DOHH2 (cell line): ENCODE measurements at regions not wholly inside any gene's neighbourhood (a gene's known extent, or its start where the extent isn't known, plus 50 kb on each side); places are given as distances from the start of the nearest gene placed in this dataset.

ENCODE experiments used
- H3F3A ChIP-seq: fragments of 200-600 bp; sonication (generic), shearing (Covaris generic); 2 replicates; pipeline ENCODE4 v1.6.0; 2016; ENCODE audit warnings: antibody characterized with exemption, mild to moderate bottlenecking; ENCODE audit not compliant: control insufficient read depth, insufficient read depth
- H3K27ac ChIP-seq: fragments of 200-600 bp; sonication (generic); 2 replicates; pipeline ENCODE4 v1.5.1; 2014; ENCODE audit warnings: low read depth, mild to moderate bottlenecking, low read length, moderate library complexity
- H3K27me3 ChIP-seq: fragments of 200-600 bp; sonication (generic); 2 replicates; pipeline ENCODE4 v1.6.1; 2014; ENCODE audit warnings: mild to moderate bottlenecking, low read length, mixed read lengths; ENCODE audit not compliant: control insufficient read depth
- H3K36me3 ChIP-seq: fragments of 200-600 bp; sonication (generic); 2 replicates; pipeline ENCODE4 v1.6.1; 2014; ENCODE audit warnings: mild to moderate bottlenecking, low read length, moderate library complexity, mixed read lengths; ENCODE audit not compliant: control insufficient read depth
- H3K4me1 ChIP-seq: fragments of 200-600 bp; sonication (generic); 2 replicates; pipeline ENCODE4 v1.6.1; 2014; ENCODE audit warnings: mild to moderate bottlenecking, low read length, mixed read lengths; ENCODE audit not compliant: control insufficient read depth
- H3K4me2 ChIP-seq: fragments of 200-600 bp; sonication (generic); 2 replicates; pipeline ENCODE4 v1.6.0; 2014; ENCODE audit warnings: mild to moderate bottlenecking, low read length, moderate library complexity
- H3K4me3 ChIP-seq: fragments of 200-600 bp; sonication (generic); 2 replicates; pipeline ENCODE4 v1.5.1; 2014; ENCODE audit warnings: mild to moderate bottlenecking, low read length, mixed read lengths
- H3K79me2 ChIP-seq: fragments of 200-600 bp; sonication (generic); 2 replicates; pipeline ENCODE4 v1.6.1; 2014; ENCODE audit warnings: mild to moderate bottlenecking, low read length, mixed read lengths; ENCODE audit not compliant: control insufficient read depth
- H3K9me2 ChIP-seq: fragments of 200-600 bp; sonication (generic); replicated peaks from 2 replicates; pipeline ENCODE4 v1.6.1; 2014; ENCODE audit warnings: mild to moderate bottlenecking, low read length, mixed read lengths; ENCODE audit not compliant: control insufficient read depth
- H3K9me3 ChIP-seq: fragments of 200-600 bp; sonication (generic); 2 replicates; pipeline ENCODE4 v1.6.1; 2014; ENCODE audit warnings: antibody characterized with exemption, low read length, mixed read lengths; ENCODE audit not compliant: control insufficient read depth, insufficient read depth
- H4K20me1 ChIP-seq: fragments of 200-600 bp; sonication (generic); 2 replicates; pipeline ENCODE4 v1.6.0; 2014; ENCODE audit warnings: low read depth, mild to moderate bottlenecking, antibody characterized with exemption, low read length, moderate library complexity; ENCODE audit not compliant: control insufficient read depth, insufficient read depth
- CTCF ChIP-seq: fragments of 200-600 bp; sonication (generic); IDR thresholded peaks from one replicate; pipeline ENCODE4 v1.5.1; 2014; ENCODE audit warnings: antibody characterized with exemption, mild to moderate bottlenecking, low read depth, low read length; ENCODE audit not compliant: poor library complexity, severe bottlenecking
- EZH2phosphoT487 ChIP-seq: fragments of 200-600 bp; sonication (generic); IDR thresholded peaks from 2 replicates; pipeline ENCODE4 v1.6.1; 2017; ENCODE audit warnings: borderline replicate concordance, mild to moderate bottlenecking, antibody characterized with exemption, low read length, moderate library complexity, mixed read lengths

DNA sequence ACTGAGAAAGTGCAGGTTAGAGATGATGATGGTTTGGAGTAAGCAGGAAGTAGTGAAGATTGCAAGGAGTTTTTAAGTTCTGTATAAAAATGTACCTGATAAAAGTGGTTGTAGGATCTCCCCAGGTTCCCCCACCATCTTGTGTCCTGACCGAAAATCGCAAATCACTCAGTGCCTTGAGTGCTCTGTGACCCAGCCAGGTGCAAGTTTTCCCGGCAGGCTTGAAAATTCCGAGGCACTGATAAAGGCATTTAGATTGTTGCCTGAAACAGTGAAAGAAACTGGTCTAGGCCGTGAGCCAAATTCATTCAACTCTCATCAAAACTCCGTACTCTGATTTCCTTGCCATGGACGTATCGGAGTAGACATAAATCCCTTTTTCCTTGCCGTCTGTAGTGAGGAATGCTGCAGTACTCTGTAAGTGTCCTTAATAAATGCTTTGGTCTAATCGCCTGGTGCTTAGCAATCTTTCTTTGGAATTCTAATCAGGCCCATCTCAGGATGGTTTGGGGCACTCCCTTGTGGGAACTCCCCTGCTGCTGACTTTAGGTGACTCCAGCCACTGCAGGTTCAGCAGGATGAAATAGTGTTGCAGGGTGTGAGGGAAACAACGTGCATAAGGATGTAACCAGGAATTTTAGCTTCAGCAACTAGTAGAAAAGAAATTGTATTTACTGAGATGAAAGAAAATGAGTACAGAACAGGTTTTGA lies 1199.8 kb upstream of the MAP3K7 start:
- no peaks in the 10 kb centered on the region for H3K4me1 ChIP-seq
- H3K27ac ChIP-seq = no peak overlapping the region
- TF ChIP-seq EZH2phosphoT487 (no peak), CTCF (no peak)
- no peak overlapping the region for H3K4me2 ChIP-seq
- H3K36me3 ChIP-seq = no peaks in the 10 kb centered on the region
- no peaks in the 10 kb centered on the region for H3K27me3 ChIP-seq
- H3F3A ChIP-seq = no peaks in the 10 kb centered on the region
- no peak overlapping the region for H3K4me3 ChIP-seq
- no peaks in the 10 kb centered on the region for H4K20me1 ChIP-seq
- H3K9me3 ChIP-seq = no peaks in the 10 kb centered on the region
- H3K9me2 ChIP-seq = no peaks in the 10 kb centered on the region
- H3K79me2 ChIP-seq = no peaks in the 10 kb centered on the region

- Histone ChIP-seq H3K36me3 (no peaks in the 10 kb centered on the region), H3K27ac (no peak overlapping the region), H3K4me2 (no peak overlapping the region), H3K27me3 (no peaks in the 10 kb centered on the region), H3K4me3 (no peak overlapping the region), H3K79me2 (no peaks in the 10 kb centered on the region), H3F3A (no peaks in the 10 kb centered on the region), H3K4me1 (no peaks in the 10 kb centered on the region), H3K9me2 (no peaks in the 10 kb centered on the region), H4K20me1 (no peaks in the 10 kb centered on the region), H3K9me3 (no peaks in the 10 kb centered on the region)
- TF ChIP-seq EZH2phosphoT487 (no peak), CTCF (no peak)
Measured at GRCh38 chr6:91782802-91783201, 1195.9 kb upstream of the MAP3K7 start.

DNA sequence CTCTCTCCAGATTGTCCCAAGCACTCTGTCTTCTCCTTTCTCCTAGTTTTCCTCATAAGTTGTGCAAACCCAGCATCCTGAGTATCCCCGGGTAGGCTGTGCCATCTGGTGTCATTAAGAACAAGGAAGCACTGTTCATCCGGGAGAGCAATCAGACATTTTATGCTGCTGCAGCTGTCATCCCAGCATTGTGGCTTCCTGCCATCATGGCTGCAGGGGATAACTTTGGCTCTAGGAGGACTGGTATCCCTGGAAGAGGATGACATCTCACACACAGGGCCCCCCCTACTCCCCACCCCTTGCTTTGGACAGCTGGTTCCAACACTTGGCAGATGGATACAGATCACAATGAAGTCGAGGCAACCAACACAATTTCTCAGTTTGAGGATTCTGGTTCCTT lies 1195.1 kb upstream of the MAP3K7 start:
- H3K4me3 ChIP-seq = no peak overlapping the region
- no peak overlapping the region for H3K27ac ChIP-seq
- no peaks in the 10 kb centered on the region for H3K9me3 ChIP-seq
- H3F3A ChIP-seq = no peaks in the 10 kb centered on the region
- H3K79me2 ChIP-seq = no peaks in the 10 kb centered on the region
- H3K36me3 ChIP-seq = no peaks in the 10 kb centered on the region
- no peaks in the 10 kb centered on the region for H3K9me2 ChIP-seq
- no peaks in the 10 kb centered on the region for H3K27me3 ChIP-seq
- no peak for TF ChIP-seq EZH2phosphoT487
- H3K4me1 ChIP-seq = no peaks in the 10 kb centered on the region
- no peaks in the 10 kb centered on the region for H4K20me1 ChIP-seq
- H3K4me2 ChIP-seq = no peak overlapping the region

DNA sequence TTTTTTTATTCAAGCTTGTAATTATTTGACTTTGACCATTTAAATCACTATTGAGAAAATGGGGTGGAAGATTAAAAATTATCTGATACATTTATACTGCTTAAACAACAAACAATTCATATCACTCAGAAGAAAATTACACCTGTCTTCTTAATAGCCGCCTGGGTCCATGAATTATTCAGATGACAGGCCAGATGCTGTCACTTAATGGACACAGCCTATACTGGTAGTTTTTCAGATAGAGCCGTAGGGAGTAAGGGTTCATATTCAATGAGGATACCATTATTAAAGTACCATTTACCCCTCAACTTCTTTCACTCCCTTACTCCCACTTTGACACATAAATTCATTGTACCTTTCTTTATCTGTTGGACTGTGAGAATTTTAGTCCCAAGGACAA lies 1193.4 kb upstream of the MAP3K7 start:
- Histone ChIP-seq H3K4me3 (no peak overlapping the region), H3K36me3 (no peaks in the 10 kb centered on the region), H3K4me1 (no peaks in the 10 kb centered on the region), H3K9me2 (no peaks in the 10 kb centered on the region), H3K27me3 (no peaks in the 10 kb centered on the region), H3F3A (no peaks in the 10 kb centered on the region), H4K20me1 (no peaks in the 10 kb centered on the region), H3K27ac (no peak overlapping the region), H3K9me3 (no peaks in the 10 kb centered on the region), H3K79me2 (no peaks in the 10 kb centered on the region), H3K4me2 (no peak overlapping the region)
- TF ChIP-seq CTCF = no peak
- TF ChIP-seq EZH2phosphoT487 = no peak
